ENCODE measurements at regions not wholly inside any gene's neighbourhood (a gene's known extent, or its start where the extent isn't known, plus 50 kb on each side); places are given as distances from the start of the nearest gene placed in this dataset.
"Not testable (repeated sequence)": the region's sequence is repeated elsewhere in the genome, so short reads cannot be mapped to it uniquely, and the experiment has no call there.

DNA sequence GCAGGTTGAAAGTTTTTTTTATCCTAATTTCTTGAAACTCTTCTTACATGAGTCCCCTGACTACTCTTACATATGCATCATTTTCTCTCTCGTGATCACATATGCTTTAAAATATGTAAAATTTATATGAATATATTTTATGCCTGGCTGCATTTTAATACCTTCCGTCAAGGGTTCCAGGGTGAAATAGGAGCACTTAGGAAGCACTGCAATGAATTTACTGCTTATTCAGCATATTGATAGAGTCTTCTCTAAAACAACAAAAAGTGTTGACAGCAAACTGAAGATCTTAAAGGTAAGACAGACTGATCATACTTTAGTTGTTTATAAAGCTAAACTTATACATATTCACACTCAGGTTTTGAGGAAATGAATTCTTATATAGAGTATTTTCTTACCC is 1191.6 kb upstream of the CRIM1 start:
- no peak for DNase-seq (ENCODE audit: low read depth in 3 of 3)

DNA sequence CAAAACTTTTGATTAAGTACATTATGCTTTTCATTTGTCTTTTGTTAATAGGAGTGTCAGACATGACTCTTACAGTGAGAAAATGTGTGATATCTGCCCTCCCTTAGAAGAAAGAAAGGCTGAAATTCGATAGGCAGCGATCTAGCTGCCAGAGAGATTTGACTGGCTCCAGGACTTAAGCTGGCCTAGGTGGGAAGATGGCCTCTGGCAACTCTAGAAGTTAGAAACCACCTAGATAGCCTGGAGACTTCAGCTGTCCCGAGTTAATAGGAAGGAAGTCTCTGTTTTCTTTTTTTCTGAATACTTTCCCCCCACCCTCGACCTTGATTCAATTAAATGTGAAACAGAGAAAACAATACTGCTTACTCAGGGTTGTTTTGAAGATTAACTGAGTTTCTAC is 1194.7 kb upstream of the CRIM1 start:
- no peak for DNase-seq (ENCODE audit: low read depth in 3 of 3)

- DNase-seq (ENCODE audit: low read depth in 3 of 3) = no peak
These were observed 1229.7 kb upstream of the CRIM1 start for GRCh38 chr2:35125871-35126270.

GRCh38 chr2:35125278-35125677 is 1230.3 kb upstream of the CRIM1 start:
- no peak for DNase-seq (ENCODE audit: low read depth in 3 of 3)

DNA sequence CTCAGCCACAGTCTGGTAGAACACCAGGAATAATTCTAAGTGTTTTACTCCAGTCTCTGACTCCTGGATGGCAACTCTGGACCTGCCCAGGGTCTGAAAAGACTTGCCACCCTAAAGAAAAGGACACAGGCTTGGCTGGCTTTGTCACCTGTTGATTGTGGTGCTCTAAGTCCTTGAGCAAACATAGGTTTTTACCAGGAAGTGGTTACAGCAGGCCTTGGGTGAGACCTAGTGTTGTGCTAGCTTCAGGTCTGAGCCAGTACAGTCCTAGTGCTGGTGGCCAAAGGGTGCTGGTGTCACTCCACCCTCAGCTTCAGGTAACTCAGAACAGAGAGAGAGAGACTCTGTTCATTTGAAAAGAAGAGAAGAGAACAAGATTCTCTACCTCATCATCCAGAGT is 1239.4 kb upstream of the CRIM1 start:
- DNase-seq (ENCODE audit: low read depth in 3 of 3) = no peak

- no peak for DNase-seq (ENCODE audit: low read depth in 3 of 3)
These were observed 1240.8 kb upstream of the CRIM1 start for GRCh38 chr2:35114765-35115164.

- DNase-seq (ENCODE audit: low read depth in 3 of 3) = not testable (repeated sequence)
These were observed 1243.2 kb upstream of the CRIM1 start for GRCh38 chr2:35112367-35112766.

DNA sequence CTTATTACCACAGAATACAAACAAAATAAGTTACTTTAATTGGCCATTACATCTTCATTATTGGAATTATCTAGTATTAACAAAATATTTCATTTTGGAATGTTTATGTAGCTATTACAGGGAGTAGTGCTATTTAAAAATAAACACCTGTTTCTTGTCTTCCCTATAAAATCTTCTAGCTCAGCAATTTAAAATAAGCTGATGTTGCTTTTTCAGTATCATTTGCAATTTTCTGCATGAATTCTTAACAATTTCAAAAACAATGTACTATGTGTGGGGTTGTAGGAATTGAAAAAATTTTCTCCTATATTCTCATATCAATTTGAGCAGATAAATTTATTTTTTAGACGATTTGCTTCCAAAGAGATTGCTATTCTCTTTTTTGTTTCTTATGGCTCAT is 1251.3 kb upstream of the CRIM1 start:
- no peak for DNase-seq (ENCODE audit: low read depth in 3 of 3)

GRCh38 chr2:35099342-35099741 is 1256.2 kb upstream of the CRIM1 start:
- DNase-seq (ENCODE audit: low read depth in 3 of 3) = no peak

- no peak for DNase-seq (ENCODE audit: low read depth in 3 of 3)
These were observed 1273.5 kb upstream of the CRIM1 start for GRCh38 chr2:35082072-35082471.

DNA sequence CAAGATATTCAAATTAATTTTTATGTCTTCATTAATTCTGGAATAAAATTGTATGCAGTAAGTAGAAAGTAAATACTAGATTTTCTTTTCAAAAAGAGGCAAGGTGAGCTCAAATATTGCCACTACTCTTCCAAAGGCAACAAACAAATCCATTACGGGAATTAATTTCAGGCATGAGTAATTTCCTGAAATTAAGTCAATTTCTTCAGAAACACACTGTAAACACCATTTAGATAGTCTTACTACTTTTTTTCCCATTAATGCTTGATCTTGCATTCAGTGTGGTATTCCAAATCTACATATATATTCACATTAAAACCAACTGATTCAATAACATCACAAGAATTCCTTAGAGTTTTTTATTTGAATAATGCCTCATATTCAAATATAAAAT is 1274.0 kb upstream of the CRIM1 start:
- DNase-seq (ENCODE audit: low read depth in 3 of 3) = no peak

- DNase-seq (ENCODE audit: low read depth in 3 of 3) = no peak
These were observed 1274.5 kb upstream of the CRIM1 start for GRCh38 chr2:35081001-35081621.

- DNase-seq (ENCODE audit: low read depth in 3 of 3) = no peak
These were observed 1275.2 kb upstream of the CRIM1 start for GRCh38 chr2:35080231-35080910.

DNA sequence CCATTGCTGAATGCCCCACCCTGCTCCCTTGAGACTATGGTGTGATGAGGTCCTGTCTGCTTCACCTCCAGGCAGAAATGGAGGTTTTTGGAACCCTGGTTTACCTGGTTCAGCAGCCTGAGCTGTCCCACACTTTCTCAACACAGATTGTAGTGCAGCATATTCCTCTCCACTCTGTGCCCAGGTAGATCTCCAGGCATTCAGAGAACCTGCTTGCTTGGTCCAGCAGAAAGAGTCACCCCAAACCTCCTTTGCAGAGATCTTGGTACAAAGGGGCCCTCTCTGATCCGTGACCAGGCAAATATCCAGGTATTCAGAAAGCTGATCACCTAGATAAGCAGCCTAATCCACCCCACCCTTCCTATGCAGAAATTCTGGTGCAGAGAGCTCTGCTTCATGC is 1288.2 kb upstream of the CRIM1 start:
- no peak for DNase-seq (ENCODE audit: low read depth in 3 of 3)

DNA sequence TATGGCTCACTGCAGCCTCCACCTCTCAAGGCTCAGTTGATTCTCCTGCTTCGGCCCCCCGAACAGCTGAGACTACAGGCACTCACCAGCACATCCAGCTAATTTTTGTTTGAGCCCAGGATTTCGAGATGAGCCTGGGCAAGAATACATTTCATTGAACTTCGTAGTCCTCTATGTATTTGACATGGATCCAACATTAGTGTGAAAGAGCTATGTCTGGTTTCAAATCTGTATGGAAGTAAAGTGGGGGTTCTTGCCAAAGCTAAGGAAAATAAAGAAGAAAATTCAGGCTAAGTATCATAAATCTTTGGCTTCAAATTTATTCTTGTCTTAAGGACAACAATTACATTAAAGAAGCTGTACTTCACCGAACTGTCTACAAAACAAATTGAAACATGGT is 1291.7 kb upstream of the CRIM1 start:
- DNase-seq (ENCODE audit: low read depth in 3 of 3) = no peak

GRCh38 chr2:35035883-35036282 is 1319.7 kb upstream of the CRIM1 start:
- no peak for DNase-seq (ENCODE audit: low read depth in 3 of 3)

DNA sequence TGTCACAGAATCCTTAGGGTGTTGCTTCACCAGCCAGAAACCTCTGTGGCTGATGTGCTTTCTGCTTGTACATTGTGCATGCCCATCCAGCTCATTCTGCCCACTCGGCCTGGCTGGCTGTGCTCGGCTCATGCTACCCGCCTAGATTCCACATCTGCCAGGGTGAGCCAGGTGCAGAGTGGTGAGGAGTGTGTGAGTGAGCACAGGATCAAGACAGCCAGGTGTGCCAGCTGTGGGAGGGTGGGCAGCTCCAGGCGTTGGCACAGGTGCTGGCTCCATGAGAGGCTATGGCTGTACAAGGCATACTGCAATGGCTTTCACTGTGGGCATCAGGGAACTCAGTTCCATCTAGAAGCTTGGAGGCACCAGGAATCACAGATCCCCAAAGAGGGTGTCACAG is 1321.8 kb upstream of the CRIM1 start:
- DNase-seq (ENCODE audit: low read depth in 3 of 3) = no peak

DNA sequence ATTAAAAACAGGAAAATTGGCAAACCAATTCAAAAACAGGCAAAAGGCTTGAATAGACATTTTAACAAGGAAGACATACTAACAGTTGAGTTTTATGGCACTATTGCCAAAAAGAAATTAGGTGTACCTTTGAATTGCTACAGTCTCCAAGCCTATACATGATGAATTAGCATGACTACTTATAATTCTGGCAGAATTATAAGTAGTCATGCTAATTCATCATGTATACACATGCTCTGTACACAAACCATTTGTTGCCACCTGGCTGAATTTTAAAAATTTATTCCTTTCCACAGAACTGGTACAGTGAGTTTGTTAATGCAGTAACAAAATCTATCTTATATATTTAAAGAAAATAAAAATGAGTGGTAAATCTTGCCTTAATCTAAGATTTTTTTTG is 1332.0 kb upstream of the CRIM1 start:
- DNase-seq (ENCODE audit: low read depth in 3 of 3) = no peak

GRCh38 chr2:35000453-35000852 is 1355.1 kb upstream of the CRIM1 start:
- no peak for DNase-seq (ENCODE audit: low read depth in 3 of 3)

- no peak for DNase-seq (ENCODE audit: low read depth in 3 of 3)
These were observed 1356.8 kb upstream of the CRIM1 start for GRCh38 chr2:34998741-34999140.

- no peak for DNase-seq (ENCODE audit: low read depth in 3 of 3)
These were observed 1357.8 kb upstream of the CRIM1 start for GRCh38 chr2:34997779-34998178.

- no peak for DNase-seq (ENCODE audit: low read depth in 3 of 3)
These were observed 1360.4 kb upstream of the CRIM1 start for GRCh38 chr2:34995196-34995595.

DNA sequence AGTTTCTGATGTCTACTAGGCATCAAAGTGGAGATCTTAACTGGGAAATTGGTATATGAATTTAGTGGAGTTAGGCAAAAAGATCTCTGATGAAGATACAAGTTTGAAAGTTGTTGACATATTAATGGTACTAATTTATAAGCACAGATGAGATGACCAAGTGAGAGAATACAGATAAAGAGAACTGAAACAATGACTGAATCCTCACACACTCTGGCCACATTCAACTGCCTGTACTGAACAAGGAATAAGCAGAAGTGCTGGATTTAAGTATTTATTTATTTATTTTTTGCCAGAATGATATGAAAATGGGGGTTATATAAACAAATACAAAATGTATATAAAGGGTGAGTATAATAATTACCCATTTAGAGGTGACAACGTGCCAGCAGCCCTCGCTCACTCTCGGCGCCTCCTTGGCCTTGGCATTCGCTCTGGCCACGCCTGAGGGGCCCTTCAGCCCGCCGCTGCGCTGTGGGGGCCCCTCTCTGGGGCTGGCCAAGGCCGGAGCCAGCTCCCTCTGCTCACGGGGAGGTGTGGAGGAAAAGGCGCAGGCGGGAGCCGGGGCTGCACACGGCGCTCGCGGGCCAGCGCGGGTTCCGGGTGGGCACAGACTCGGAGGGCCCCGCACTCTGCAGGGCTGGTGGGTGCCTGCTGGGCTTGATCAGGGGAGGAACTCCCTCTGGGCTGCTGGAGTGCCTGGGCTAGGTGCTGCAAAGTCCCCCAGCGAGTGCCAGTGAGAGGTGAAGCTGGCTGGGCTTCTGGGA is 1363.9 kb upstream of the CRIM1 start:
- DNase-seq (ENCODE audit: low read depth in 3 of 3) = no peak

Measured in stimulated activated CD4-positive, alpha-beta T cell treated with anti-CD3 and anti-CD28 coated beads, TNF-alpha, amount 100 ng/mL, for 24 hours (primary cell).